ENCODE measurements at regions not wholly inside any gene's neighbourhood (a gene's known extent, or its start where the extent isn't known, plus 50 kb on each side); places are given as distances from the start of the nearest gene placed in this dataset.

DNA sequence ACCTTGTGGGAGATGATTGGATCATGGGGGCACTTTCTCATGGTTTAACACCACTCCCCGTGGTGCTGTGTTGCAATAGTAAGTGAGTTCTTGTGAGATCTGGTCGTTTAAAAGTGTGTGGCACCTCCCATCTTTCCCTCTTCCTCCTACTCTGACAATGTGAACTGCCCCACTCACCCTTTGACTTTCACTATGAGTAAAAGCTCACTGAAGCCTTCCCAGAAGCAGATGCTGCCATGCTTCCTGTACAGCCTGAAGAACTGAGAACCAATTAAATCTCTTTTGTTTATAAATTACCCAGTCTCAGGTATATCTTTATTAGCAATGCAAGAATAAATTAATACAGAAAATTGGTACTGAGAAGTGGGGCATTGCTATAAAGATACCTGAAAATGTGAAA is 509.6 kb upstream of the CT83 start:
- no peaks in the 10 kb centered on the region for H3K9me2 ChIP-seq (ENCODE audit: insufficient read depth)
- TF ChIP-seq EGR1 (IDR thresholded peaks at IDR 0.05; ENCODE audit: low read depth) (no peak), TCF7L2 (IDR thresholded peaks at IDR 0.05; ENCODE audit: borderline replicate concordance, extremely low read depth, insufficient read depth, insufficient read length) (no peak), POLR2AphosphoS5 (IDR thresholded peaks at IDR 0.05; ENCODE audit: low read depth, low read length) (no peak)
- BruUV-seq (replicated peaks) = no TSS peak
- DNase-seq (ENCODE audit: low read depth, low spot score) (no peak), ATAC-seq (no peak)
- POLR2A ChIA-PET = no interaction called here
- no peaks in the 10 kb centered on the region for H3K9me3 ChIP-seq (ENCODE audit: control insufficient read depth in 1 of 2, insufficient read depth in 1 of 2, low read depth in 1 of 2, low read length in 2 of 2)
- intact Hi-C loops (cut with micrococcal nuclease) = no loop called here
- no peak overlapping the region for H3K27ac ChIP-seq (ENCODE audit: low read depth, low read length)
- H3K27me3 ChIP-seq (ENCODE audit: insufficient read depth, low read length) = no peaks in the 10 kb centered on the region
- no peaks in the 10 kb centered on the region for H3K4me1 ChIP-seq (ENCODE audit: control insufficient read depth in 1 of 2, insufficient read depth in 2 of 2, low read length in 2 of 2)
- no peaks in the 10 kb centered on the region for H3K36me3 ChIP-seq (ENCODE audit: control insufficient read depth in 1 of 2, insufficient read depth in 2 of 2, low read length in 2 of 2)
- CTCF ChIA-PET = no interaction called here
- no peak overlapping the region for H2AFZ ChIP-seq (ENCODE audit: low read depth, low read length, poor library complexity, severe bottlenecking)
- RAD21 ChIA-PET (ENCODE audit: low non-redundant PET in 1 of 2, low total read pairs in 2 of 2, uncharacterized antibody in 2 of 2, unreplicated experiment in 2 of 2) = no interaction called here
- no peak overlapping the region for H3K4me3 ChIP-seq (replicated peaks in 1 of 2; ENCODE audit: low read depth in 1 of 2, low read length in 2 of 2)
- H3K9ac ChIP-seq (ENCODE audit: low read length) = no peak overlapping the region
- no peak overlapping the region for H3K4me2 ChIP-seq (ENCODE audit: low read length)
- H3K79me2 ChIP-seq (ENCODE audit: insufficient read depth, low read length) = no peaks in the 10 kb centered on the region
- H4K20me1 ChIP-seq (ENCODE audit: insufficient read depth) = no peaks in the 10 kb centered on the region

DNA sequence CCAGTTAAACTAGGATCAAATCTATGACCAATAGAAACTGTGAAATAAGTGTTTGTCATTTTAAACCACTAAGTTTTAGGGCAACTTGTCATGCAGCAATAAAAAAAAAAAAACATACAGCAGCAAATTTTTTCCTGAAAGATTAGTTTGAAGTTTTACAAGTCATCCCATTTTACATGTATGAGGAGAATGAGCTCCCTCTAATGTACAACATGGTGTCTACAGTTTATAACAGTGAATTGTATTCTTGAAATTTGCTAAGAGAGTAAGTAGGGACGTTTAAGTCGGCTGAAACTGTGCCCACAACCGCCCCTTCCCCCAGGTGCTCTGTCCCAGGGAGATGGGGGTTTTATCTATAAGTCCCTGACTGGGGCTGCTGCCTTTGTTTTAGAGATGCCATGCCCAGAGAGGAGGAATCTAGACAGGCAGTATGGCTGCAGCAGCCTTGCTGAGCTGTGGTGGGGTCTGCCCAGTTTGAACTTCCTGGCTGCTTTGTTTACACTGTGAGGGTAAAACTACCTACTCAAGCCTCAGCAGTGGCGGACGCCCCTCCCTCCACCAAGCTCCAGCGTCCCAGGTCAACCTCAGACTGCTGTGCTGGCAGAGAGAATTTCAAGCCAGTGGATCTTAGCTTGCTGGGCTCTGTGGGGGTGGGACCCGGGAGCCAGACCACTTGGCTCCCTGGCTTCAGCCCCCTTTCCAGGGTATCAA is 499.3 kb upstream of the CT83 start:
- Histone ChIP-seq H3K4me3 (replicated peaks in 1 of 2; ENCODE audit: low read depth in 1 of 2, low read length in 2 of 2) (no peak overlapping the region), H3K27me3 (ENCODE audit: insufficient read depth, low read length) (no peaks in the 10 kb centered on the region), H3K9me3 (ENCODE audit: control insufficient read depth in 1 of 2, insufficient read depth in 1 of 2, low read depth in 1 of 2, low read length in 2 of 2) (no peaks in the 10 kb centered on the region), H3K9ac (ENCODE audit: low read length) (no peak overlapping the region), H3K27ac (ENCODE audit: low read depth, low read length) (no peak overlapping the region), H3K36me3 (ENCODE audit: control insufficient read depth in 1 of 2, insufficient read depth in 2 of 2, low read length in 2 of 2) (no peaks in the 10 kb centered on the region), H2AFZ (ENCODE audit: low read depth, low read length, poor library complexity, severe bottlenecking) (no peak overlapping the region), H3K79me2 (ENCODE audit: insufficient read depth, low read length) (no peaks in the 10 kb centered on the region), H4K20me1 (ENCODE audit: insufficient read depth) (no peaks in the 10 kb centered on the region), H3K9me2 (ENCODE audit: insufficient read depth) (no peaks in the 10 kb centered on the region), H3K4me1 (ENCODE audit: control insufficient read depth in 1 of 2, insufficient read depth in 2 of 2, low read length in 2 of 2) (no peaks in the 10 kb centered on the region), H3K4me2 (ENCODE audit: low read length) (no peak overlapping the region)
- BruUV-seq (replicated peaks) = no TSS peak
- ChIA-PET POLR2A (no interaction called here), CTCF (interaction anchor here (0.7 kb wide), 1 partner anchor 216 kb away, joined by 3 read pairs; no protein-coding TSS in a partner anchor), RAD21 (ENCODE audit: low non-redundant PET in 1 of 2, low total read pairs in 2 of 2, uncharacterized antibody in 2 of 2, unreplicated experiment in 2 of 2) (no interaction called here)
- intact Hi-C loops (cut with micrococcal nuclease) = no loop called here
- ATAC-seq (no peak), DNase-seq (ENCODE audit: low read depth, low spot score) (no peak)
- no peak for TF ChIP-seq EGR1 (IDR thresholded peaks at IDR 0.05; ENCODE audit: low read depth)
- no peak for TF ChIP-seq FOSL1 (IDR thresholded peaks at IDR 0.05; ENCODE audit: low read depth)
- no peak for TF ChIP-seq SP1 (IDR thresholded peaks at IDR 0.05; ENCODE audit: low read depth)
- no peak for TF ChIP-seq MAX (IDR thresholded peaks at IDR 0.05)
- no peak for TF ChIP-seq REST (IDR thresholded peaks at IDR 0.05; ENCODE audit: low read depth)
- TF ChIP-seq CEBPB (IDR thresholded peaks at IDR 0.05; ENCODE audit: low read depth) = no peak
- TF ChIP-seq POLR2AphosphoS5 (IDR thresholded peaks at IDR 0.05; ENCODE audit: low read depth, low read length) = no peak
- TF ChIP-seq ELF1 (IDR thresholded peaks at IDR 0.05; ENCODE audit: borderline replicate concordance, low read depth) = no peak
- no peak for TF ChIP-seq YY1 (IDR thresholded peaks at IDR 0.05; ENCODE audit: extremely low read depth, insufficient replicate concordance, low read depth, low read length)
- TF ChIP-seq RAD21 (IDR thresholded peaks at IDR 0.05; ENCODE audit: low read depth) = no peak; the same call in 1 of the 2 replicates
- TF ChIP-seq ZFX (IDR thresholded peaks at IDR 0.05) = no peak
- no peak for TF ChIP-seq POLR2A (IDR thresholded peaks at IDR 0.05; ENCODE audit: borderline replicate concordance, extremely low read depth, insufficient read depth, insufficient read length)
- TF ChIP-seq ATF3 (IDR thresholded peaks at IDR 0.05) = no peak
- no peak for TF ChIP-seq JUND (IDR thresholded peaks at IDR 0.05)

Measured in HCT116 (cell line).